Smooth muscle cell (in vitro differentiated cells): ENCODE measurements at regions not wholly inside any gene's neighbourhood (a gene's known extent, or its start where the extent isn't known, plus 50 kb on each side); places are given as distances from the start of the nearest gene placed in this dataset.

Source experiments
- DNase-seq: peaks from one replicate; lab custom pipeline; 2025; ENCODE audit not compliant: unreplicated experiment; lab: John Stamatoyannopoulos, UW
- H2AFZ ChIP-seq: fragments of 200-600 bp; sonication (generic); 2 replicates; pipeline ENCODE4 v1.6.0; 2016; ENCODE audit warnings: antibody characterized with exemption, low read depth, mild to moderate bottlenecking
- H3F3A ChIP-seq: fragments of 200-600 bp; sonication (generic); 2 replicates; pipeline ENCODE4 v1.6.0; 2017; ENCODE audit warnings: antibody characterized with exemption, low read depth
- H3K27ac ChIP-seq: fragments of 200-600 bp; sonication (generic); 2 replicates; pipeline ENCODE4 v1.5.1; 2016; ENCODE audit warnings: low read depth, mild to moderate bottlenecking
- H3K27me3 ChIP-seq: fragments of 200-600 bp; sonication (generic); 2 replicates; pipeline ENCODE4 v1.6.1; 2016; ENCODE audit warnings: low read depth, mild to moderate bottlenecking
- H3K36me3 ChIP-seq: fragments of 200-600 bp; sonication (generic); 2 replicates; pipeline ENCODE4 v1.5.1; 2016; ENCODE audit warnings: low read depth
- H3K4me1 ChIP-seq: fragments of 200-600 bp; sonication (generic); 2 replicates; pipeline ENCODE4 v1.5.1; 2016; ENCODE audit warnings: low read depth
- H3K4me2 ChIP-seq: fragments of 200-600 bp; sonication (generic); 2 replicates; pipeline ENCODE4 v1.6.0; 2016; ENCODE audit warnings: mild to moderate bottlenecking
- H3K4me3 ChIP-seq: fragments of 200-600 bp; sonication (generic); 2 replicates; pipeline ENCODE4 v1.5.1; 2016; ENCODE audit warnings: mild to moderate bottlenecking
- H3K79me2 ChIP-seq: fragments of 200-600 bp; sonication (generic); 2 replicates; pipeline ENCODE4 v1.6.0; 2016; ENCODE audit warnings: low read depth, mild to moderate bottlenecking
- H3K9ac ChIP-seq: fragments of 200-600 bp; sonication (generic); 2 replicates; pipeline ENCODE4 v1.6.0; 2016; ENCODE audit warnings: low read depth
- H3K9me3 ChIP-seq: fragments of 200-600 bp; sonication (generic); replicated peaks from 2 replicates; pipeline ENCODE4 v1.5.1; 2016; ENCODE audit warnings: low read depth
- H4K20me1 ChIP-seq: fragments of 200-600 bp; sonication (generic); 2 replicates; pipeline ENCODE4 v1.6.0; 2016; ENCODE audit warnings: low read depth
- WGBS: methylation state at CpG from one replicate; pipeline ENCODE4 v1.1.7; 2016; ENCODE audit warnings: low lambda C conversion rate; 5-methylcytosine and 5-hydroxymethylcytosine counted together
- TF ChIP-seq, protein P1 (sequence below): fragments of 200-600 bp; sonication (generic); IDR thresholded peaks from 2 replicates; pipeline ENCODE4 v1.5.1; 2017; ENCODE audit warnings: borderline replicate concordance, mild to moderate bottlenecking, antibody characterized with exemption; ENCODE audit not compliant: insufficient read depth, poor library complexity, severe bottlenecking

DNA sequence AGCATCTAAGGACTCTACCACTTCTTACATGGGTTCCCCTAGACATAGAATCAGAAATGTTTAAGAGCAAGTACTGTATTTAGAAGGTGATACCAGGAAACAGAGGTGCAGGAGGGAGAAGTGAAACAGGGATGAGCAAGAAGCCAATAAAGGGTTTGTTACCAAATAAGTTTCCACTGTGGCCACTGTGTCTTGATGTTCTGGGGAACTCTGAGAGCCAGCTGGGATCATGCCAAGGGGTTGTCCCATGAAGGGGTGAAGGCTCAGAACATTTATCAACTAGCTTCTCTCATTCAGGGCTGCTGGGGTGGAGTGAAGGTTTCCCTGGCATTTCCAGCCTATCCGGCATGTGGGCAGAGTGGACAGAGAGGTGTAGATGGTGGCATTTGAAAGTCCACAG lies 147.1 kb upstream of the SH3BP4 start:
- H2AFZ ChIP-seq, result no peak overlapping the region
- no peak overlapping the region for H3K4me3 ChIP-seq
- DNase-seq, result no peak
- no peaks in the 10 kb centered on the region for H3K79me2 ChIP-seq
- TF ChIP-seq, protein P1, sequence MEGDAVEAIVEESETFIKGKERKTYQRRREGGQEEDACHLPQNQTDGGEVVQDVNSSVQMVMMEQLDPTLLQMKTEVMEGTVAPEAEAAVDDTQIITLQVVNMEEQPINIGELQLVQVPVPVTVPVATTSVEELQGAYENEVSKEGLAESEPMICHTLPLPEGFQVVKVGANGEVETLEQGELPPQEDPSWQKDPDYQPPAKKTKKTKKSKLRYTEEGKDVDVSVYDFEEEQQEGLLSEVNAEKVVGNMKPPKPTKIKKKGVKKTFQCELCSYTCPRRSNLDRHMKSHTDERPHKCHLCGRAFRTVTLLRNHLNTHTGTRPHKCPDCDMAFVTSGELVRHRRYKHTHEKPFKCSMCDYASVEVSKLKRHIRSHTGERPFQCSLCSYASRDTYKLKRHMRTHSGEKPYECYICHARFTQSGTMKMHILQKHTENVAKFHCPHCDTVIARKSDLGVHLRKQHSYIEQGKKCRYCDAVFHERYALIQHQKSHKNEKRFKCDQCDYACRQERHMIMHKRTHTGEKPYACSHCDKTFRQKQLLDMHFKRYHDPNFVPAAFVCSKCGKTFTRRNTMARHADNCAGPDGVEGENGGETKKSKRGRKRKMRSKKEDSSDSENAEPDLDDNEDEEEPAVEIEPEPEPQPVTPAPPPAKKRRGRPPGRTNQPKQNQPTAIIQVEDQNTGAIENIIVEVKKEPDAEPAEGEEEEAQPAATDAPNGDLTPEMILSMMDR, result no peak
- 52% methylated on average over 1 of the region's 1 CpG for WGBS
- no peak overlapping the region for H3K4me2 ChIP-seq
- H3K9me3 ChIP-seq, result no peaks in the 10 kb centered on the region
- no peaks in the 10 kb centered on the region for H3F3A ChIP-seq
- no peaks in the 10 kb centered on the region for H3K36me3 ChIP-seq
- no peak overlapping the region for H3K9ac ChIP-seq
- H3K4me1 ChIP-seq, result no peaks in the 10 kb centered on the region
- no peaks in the 10 kb centered on the region for H3K27me3 ChIP-seq
- no peak overlapping the region for H3K27ac ChIP-seq
- no peaks in the 10 kb centered on the region for H4K20me1 ChIP-seq

GRCh38 chr2:234802845-234803171 lies 149.0 kb upstream of the SH3BP4 start:
- Histone ChIP-seq H3K27ac (no peak overlapping the region), H2AFZ (no peak overlapping the region), H3F3A (no peaks in the 10 kb centered on the region), H3K27me3 (no peaks in the 10 kb centered on the region), H3K4me2 (no peak overlapping the region), H3K4me1 (no peaks in the 10 kb centered on the region), H3K9ac (no peak overlapping the region), H3K79me2 (no peaks in the 10 kb centered on the region), H3K4me3 (no peak overlapping the region), H3K36me3 (no peaks in the 10 kb centered on the region), H4K20me1 (no peaks in the 10 kb centered on the region), H3K9me3 (no peaks in the 10 kb centered on the region)
- WGBS, result 100% methylated on average over 1 of the region's 1 CpG
- TF ChIP-seq, protein P1, result no peak
- no peak for DNase-seq

DNA sequence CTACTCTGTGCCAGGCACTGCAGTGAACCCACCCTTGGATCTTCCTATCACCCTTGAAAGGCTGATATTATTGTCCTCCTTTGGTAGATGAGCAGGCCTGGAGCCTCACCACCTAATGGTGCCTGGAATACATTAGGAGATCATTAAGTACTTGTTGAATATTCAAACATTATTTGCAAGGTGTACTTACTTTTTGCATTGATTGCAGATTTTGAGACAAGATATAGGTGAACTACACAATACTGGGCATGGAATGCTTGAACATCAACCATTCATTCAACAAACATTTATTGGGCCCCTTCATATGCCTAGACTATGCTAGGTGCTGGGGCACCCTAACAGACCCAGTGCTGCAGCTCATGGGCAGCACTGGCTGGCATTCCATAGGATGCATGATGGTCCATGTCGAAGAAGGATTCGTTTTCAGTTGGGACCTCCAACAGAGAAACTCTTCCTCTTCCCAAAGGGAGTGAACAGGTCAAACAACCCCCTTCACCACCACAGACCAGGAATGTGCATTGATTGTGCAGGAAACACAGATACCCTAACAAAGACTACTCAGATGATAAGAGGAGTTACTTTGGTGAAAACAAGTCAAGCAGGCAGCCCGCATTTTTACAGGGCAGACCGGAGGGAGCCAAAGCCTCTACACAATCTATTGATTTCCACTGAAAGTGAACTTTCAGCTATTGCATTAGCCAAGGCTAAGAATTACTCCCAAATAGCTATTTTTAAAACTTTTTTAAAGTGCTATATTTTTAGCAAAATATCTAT lies 149.6 kb upstream of the SH3BP4 start:
- H3K27me3 ChIP-seq, result no peaks in the 10 kb centered on the region
- H3K9me3 ChIP-seq, result no peaks in the 10 kb centered on the region
- H3F3A ChIP-seq, result no peaks in the 10 kb centered on the region
- H3K4me2 ChIP-seq, result no peak overlapping the region
- no peaks in the 10 kb centered on the region for H3K36me3 ChIP-seq
- no peak overlapping the region for H3K9ac ChIP-seq
- H4K20me1 ChIP-seq, result no peaks in the 10 kb centered on the region
- no peak for DNase-seq
- 84% methylated on average over 4 of the region's 4 CpGs for WGBS
- TF ChIP-seq, protein P1, result no peak
- H3K79me2 ChIP-seq, result no peaks in the 10 kb centered on the region
- no peak overlapping the region for H2AFZ ChIP-seq
- no peak overlapping the region for H3K27ac ChIP-seq
- H3K4me3 ChIP-seq, result no peak overlapping the region
- no peaks in the 10 kb centered on the region for H3K4me1 ChIP-seq
